ENCODE measurements at regions not wholly inside any gene's neighbourhood (a gene's known extent, or its start where the extent isn't known, plus 50 kb on each side); places are given as distances from the start of the nearest gene placed in this dataset.

GRCh38 chr6:19895866-19896692 is 58.9 kb downstream of the ID4 start (continued):
- TF ChIP-seq ZNF704 (tag by site-specific recombination; IDR thresholded peaks at IDR 0.05), result no peak

- Histone ChIP-seq H3K4me3 (ENCODE audit: low read depth, low read length) (no peak overlapping the region), H3K9me3 (ENCODE audit: control insufficient read depth, insufficient read depth, low read depth, low read length) (no peaks in the 10 kb centered on the region; the same call in 1 of the 2 replicates), H3K4me1 (ENCODE audit: control insufficient read depth, insufficient read depth, low read length) (no peaks in the 10 kb centered on the region), H3K36me3 (ENCODE audit: control insufficient read depth in 2 of 2, insufficient read depth in 1 of 2, low read length in 2 of 2) (no peaks in the 10 kb centered on the region), H3K27ac (ENCODE audit: extremely low read depth, low read depth, low read length) (no peak overlapping the region)
- POLR2A ChIA-PET, result no interaction called here
- CTCF ChIA-PET, result interaction anchor here (0.6 kb wide), 1 partner anchor 11 kb away, joined by 4 read pairs; no protein-coding TSS in a partner anchor
- TF ChIP-seq ZNF501 (tag by site-specific recombination; IDR thresholded peaks at IDR 0.05), result no peak
- no peak for TF ChIP-seq ZNF776 (tag by site-specific recombination; IDR thresholded peaks at IDR 0.05; ENCODE audit: borderline replicate concordance)
- no peak for TF ChIP-seq KLF7 (tag by site-specific recombination; IDR thresholded peaks at IDR 0.05; ENCODE audit: borderline replicate concordance)
- no peak for TF ChIP-seq ZNF202 (tag by site-specific recombination; IDR thresholded peaks at IDR 0.05; ENCODE audit: borderline replicate concordance)
- TF ChIP-seq ZNF654 (tag by site-specific recombination; IDR thresholded peaks at IDR 0.05; ENCODE audit: low read depth), result no peak
- TF ChIP-seq ZNF302 (tag by site-specific recombination; IDR thresholded peaks at IDR 0.05; ENCODE audit: low read depth), result no peak
- TF ChIP-seq ZNF596 (tag by site-specific recombination; IDR thresholded peaks at IDR 0.05), result no peak
- no peak for TF ChIP-seq BCL11B (tag by site-specific recombination; IDR thresholded peaks at IDR 0.05; ENCODE audit: low read depth)
- no peak for TF ChIP-seq ZNF26 (tag by site-specific recombination; IDR thresholded peaks at IDR 0.05)
- TF ChIP-seq ZNF830 (tag by site-specific recombination; IDR thresholded peaks at IDR 0.05; ENCODE audit: low read depth), result no peak
- no peak for TF ChIP-seq PRDM10 (tag by site-specific recombination; IDR thresholded peaks at IDR 0.05)
- no peak for TF ChIP-seq ZBTB10 (tag by site-specific recombination; IDR thresholded peaks at IDR 0.05)
- no peak for TF ChIP-seq TRIM28 (IDR thresholded peaks at IDR 0.05; ENCODE audit: borderline replicate concordance, low read length)
- TF ChIP-seq ZNF266 (tag by site-specific recombination; IDR thresholded peaks at IDR 0.05; ENCODE audit: low read depth), result no peak
- no peak for TF ChIP-seq ZSCAN18 (tag by site-specific recombination; IDR thresholded peaks at IDR 0.05)
- no peak for TF ChIP-seq ZNF112 (tag by site-specific recombination; IDR thresholded peaks at IDR 0.05)
- TF ChIP-seq ZNF394 (tag by site-specific recombination; IDR thresholded peaks at IDR 0.05; ENCODE audit: borderline replicate concordance), result no peak
- no peak for TF ChIP-seq ZBTB20 (tag by site-specific recombination; IDR thresholded peaks at IDR 0.05)
- no peak for TF ChIP-seq ZNF792 (tag by site-specific recombination; IDR thresholded peaks at IDR 0.05)
- no peak for TF ChIP-seq OVOL3 (tag by site-specific recombination; IDR thresholded peaks at IDR 0.05)
Observed at GRCh38 chr6:19896693-19897010, 59.5 kb downstream of the ID4 start.
